HepG2 (cell line): ENCODE measurements at regions not wholly inside any gene's neighbourhood (a gene's known extent, or its start where the extent isn't known, plus 50 kb on each side); places are given as distances from the start of the nearest gene placed in this dataset.

Experiments
- ATM ChIP-seq: fragments of 450-650 bp; IDR thresholded peaks from 2 replicates; pipeline ENCODE4 v1.7.1; 2017; ENCODE audit warnings: mild to moderate bottlenecking, borderline replicate concordance
- CTCF ChIP-seq: sonication (generic); formaldehyde crosslinking; IDR thresholded peaks from 2 replicates; pipeline ENCODE4 v1.5.0; 2020; ENCODE audit warnings: mild to moderate bottlenecking, missing genetic modification reagents, moderate library complexity
- DPF2 ChIP-seq: sonication (generic); formaldehyde crosslinking; IDR thresholded peaks from 2 replicates; pipeline ENCODE4 v1.4.0; 2020; ENCODE audit warnings: mild to moderate bottlenecking, low read depth, missing genetic modification reagents, borderline replicate concordance
- FOXP1 ChIP-seq, 2 experiments: fragments of 450-650 bp in 1 of 2; IDR thresholded peaks; 2 replicates each; pipeline ENCODE4 v1.6.1; 2017 to 2018; ENCODE audit warnings: antibody characterized with exemption in 1 of 2
- GABPB1 ChIP-seq: IDR thresholded peaks from 2 replicates; pipeline ENCODE4 v1.6.1; 2016; ENCODE audit warnings: mild to moderate bottlenecking, missing genetic modification reagents, moderate library complexity, missing compliant biosample characterization
- MZF1 ChIP-seq: sonication (generic); formaldehyde crosslinking; IDR thresholded peaks from 2 replicates; pipeline ENCODE4 v1.8.1; 2023; ENCODE audit warnings: mild to moderate bottlenecking, missing genetic modification reagents, borderline replicate concordance
- NR2F1 ChIP-seq, 2 experiments: fragments of 450-650 bp in 1 of 2; formaldehyde crosslinking in 1 of 2; IDR thresholded peaks; 2 replicates each; pipeline versions ENCODE4 v1.5.0 to v1.6.1; 2016 to 2020; ENCODE audit warnings: mild to moderate bottlenecking in 1 of 2, missing compliant biosample characterization in 1 of 2, missing genetic modification reagents in 1 of 2, moderate library complexity in 1 of 2
- ZNF749 ChIP-seq: sonication (generic); formaldehyde crosslinking; IDR thresholded peaks from 2 replicates; pipeline ENCODE4 v1.8.0; 2022; ENCODE audit warnings: mild to moderate bottlenecking, missing genetic modification reagents, moderate library complexity, borderline replicate concordance
- TF ChIP-seq, protein P1 (sequence below): sonication (generic); formaldehyde crosslinking; IDR thresholded peaks from 2 replicates; pipeline ENCODE4 v1.4.0; 2020; ENCODE audit warnings: missing genetic modification reagents
- TF ChIP-seq, protein P2 (sequence below): sonication (generic); formaldehyde crosslinking; IDR thresholded peaks from 2 replicates; pipeline ENCODE4 v1.4.0; 2020; ENCODE audit warnings: missing genetic modification reagents, borderline replicate concordance
- TF ChIP-seq, protein P3 (sequence below): IDR thresholded peaks from 2 replicates; pipeline ENCODE4 v1.6.1; 2016; ENCODE audit warnings: missing compliant biosample characterization, missing genetic modification reagents, borderline replicate concordance

GRCh38 chr3:84260596-84260995 lies 698.2 kb upstream of the CADM2 start:
- TF ChIP-seq DPF2 (CRISPR knock-in tag) = no peak
- TF ChIP-seq, protein P1, sequence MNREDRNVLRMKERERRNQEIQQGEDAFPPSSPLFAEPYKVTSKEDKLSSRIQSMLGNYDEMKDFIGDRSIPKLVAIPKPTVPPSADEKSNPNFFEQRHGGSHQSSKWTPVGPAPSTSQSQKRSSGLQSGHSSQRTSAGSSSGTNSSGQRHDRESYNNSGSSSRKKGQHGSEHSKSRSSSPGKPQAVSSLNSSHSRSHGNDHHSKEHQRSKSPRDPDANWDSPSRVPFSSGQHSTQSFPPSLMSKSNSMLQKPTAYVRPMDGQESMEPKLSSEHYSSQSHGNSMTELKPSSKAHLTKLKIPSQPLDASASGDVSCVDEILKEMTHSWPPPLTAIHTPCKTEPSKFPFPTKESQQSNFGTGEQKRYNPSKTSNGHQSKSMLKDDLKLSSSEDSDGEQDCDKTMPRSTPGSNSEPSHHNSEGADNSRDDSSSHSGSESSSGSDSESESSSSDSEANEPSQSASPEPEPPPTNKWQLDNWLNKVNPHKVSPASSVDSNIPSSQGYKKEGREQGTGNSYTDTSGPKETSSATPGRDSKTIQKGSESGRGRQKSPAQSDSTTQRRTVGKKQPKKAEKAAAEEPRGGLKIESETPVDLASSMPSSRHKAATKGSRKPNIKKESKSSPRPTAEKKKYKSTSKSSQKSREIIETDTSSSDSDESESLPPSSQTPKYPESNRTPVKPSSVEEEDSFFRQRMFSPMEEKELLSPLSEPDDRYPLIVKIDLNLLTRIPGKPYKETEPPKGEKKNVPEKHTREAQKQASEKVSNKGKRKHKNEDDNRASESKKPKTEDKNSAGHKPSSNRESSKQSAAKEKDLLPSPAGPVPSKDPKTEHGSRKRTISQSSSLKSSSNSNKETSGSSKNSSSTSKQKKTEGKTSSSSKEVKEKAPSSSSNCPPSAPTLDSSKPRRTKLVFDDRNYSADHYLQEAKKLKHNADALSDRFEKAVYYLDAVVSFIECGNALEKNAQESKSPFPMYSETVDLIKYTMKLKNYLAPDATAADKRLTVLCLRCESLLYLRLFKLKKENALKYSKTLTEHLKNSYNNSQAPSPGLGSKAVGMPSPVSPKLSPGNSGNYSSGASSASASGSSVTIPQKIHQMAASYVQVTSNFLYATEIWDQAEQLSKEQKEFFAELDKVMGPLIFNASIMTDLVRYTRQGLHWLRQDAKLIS = no peak
- no peak for TF ChIP-seq FOXP1 (IDR thresholded peaks at IDR 0.05)
- no peak for TF ChIP-seq FOXP1 (CRISPR knock-in tag; IDR thresholded peaks at IDR 0.05)
- TF ChIP-seq, protein P2, sequence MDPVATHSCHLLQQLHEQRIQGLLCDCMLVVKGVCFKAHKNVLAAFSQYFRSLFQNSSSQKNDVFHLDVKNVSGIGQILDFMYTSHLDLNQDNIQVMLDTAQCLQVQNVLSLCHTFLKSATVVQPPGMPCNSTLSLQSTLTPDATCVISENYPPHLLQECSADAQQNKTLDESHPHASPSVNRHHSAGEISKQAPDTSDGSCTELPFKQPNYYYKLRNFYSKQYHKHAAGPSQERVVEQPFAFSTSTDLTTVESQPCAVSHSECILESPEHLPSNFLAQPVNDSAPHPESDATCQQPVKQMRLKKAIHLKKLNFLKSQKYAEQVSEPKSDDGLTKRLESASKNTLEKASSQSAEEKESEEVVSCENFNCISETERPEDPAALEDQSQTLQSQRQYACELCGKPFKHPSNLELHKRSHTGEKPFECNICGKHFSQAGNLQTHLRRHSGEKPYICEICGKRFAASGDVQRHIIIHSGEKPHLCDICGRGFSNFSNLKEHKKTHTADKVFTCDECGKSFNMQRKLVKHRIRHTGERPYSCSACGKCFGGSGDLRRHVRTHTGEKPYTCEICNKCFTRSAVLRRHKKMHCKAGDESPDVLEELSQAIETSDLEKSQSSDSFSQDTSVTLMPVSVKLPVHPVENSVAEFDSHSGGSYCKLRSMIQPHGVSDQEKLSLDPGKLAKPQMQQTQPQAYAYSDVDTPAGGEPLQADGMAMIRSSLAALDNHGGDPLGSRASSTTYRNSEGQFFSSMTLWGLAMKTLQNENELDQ (CRISPR knock-in tag) = no peak
- no peak for TF ChIP-seq ATM
- no peak for TF ChIP-seq CTCF (CRISPR knock-in tag)
- no peak for TF ChIP-seq GABPB1
- TF ChIP-seq NR2F1 (CRISPR knock-in tag; IDR thresholded peaks at IDR 0.05) = no peak
- no peak for TF ChIP-seq ZNF749 (CRISPR knock-in tag)
- TF ChIP-seq, protein P3, sequence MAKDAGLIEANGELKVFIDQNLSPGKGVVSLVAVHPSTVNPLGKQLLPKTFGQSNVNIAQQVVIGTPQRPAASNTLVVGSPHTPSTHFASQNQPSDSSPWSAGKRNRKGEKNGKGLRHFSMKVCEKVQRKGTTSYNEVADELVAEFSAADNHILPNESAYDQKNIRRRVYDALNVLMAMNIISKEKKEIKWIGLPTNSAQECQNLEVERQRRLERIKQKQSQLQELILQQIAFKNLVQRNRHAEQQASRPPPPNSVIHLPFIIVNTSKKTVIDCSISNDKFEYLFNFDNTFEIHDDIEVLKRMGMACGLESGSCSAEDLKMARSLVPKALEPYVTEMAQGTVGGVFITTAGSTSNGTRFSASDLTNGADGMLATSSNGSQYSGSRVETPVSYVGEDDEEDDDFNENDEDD (CRISPR knock-in tag) = no peak
- no peak for TF ChIP-seq MZF1 (CRISPR knock-in tag)
